HL-60 (cell line): ENCODE measurements at regions not wholly inside any gene's neighbourhood (a gene's known extent, or its start where the extent isn't known, plus 50 kb on each side); places are given as distances from the start of the nearest gene placed in this dataset.
"Not testable (repeated sequence)": the region's sequence is repeated elsewhere in the genome, so short reads cannot be mapped to it uniquely, and the experiment has no call there.

Experiments
- DNase-seq, 2 experiments: peaks; one replicate each; pipeline ENCODE4 v3.0.0-alpha.2; 2010 to 2020; ENCODE audit warnings: low read depth in 1 of 2, low spot score in 1 of 2
- H3K27ac ChIP-seq: fragments of 250-450 bp; sonication (Bioruptor Pico); replicated peaks from 2 replicates; pipeline ENCODE4 v1.5.1; 2020; ENCODE audit warnings: mild to moderate bottlenecking, moderate library complexity
- H3K27me3 ChIP-seq: fragments of 250-450 bp; sonication (Bioruptor Pico); 2 replicates; pipeline ENCODE4 v1.5.1; 2021; ENCODE audit warnings: mild to moderate bottlenecking, moderate library complexity; ENCODE audit not compliant: insufficient read depth, poor library complexity, severe bottlenecking
- H3K4me3 ChIP-seq: replicated peaks from 2 replicates; pipeline ENCODE4 v1.5.1; 2011; ENCODE audit warnings: mild to moderate bottlenecking, control low read depth, low read length; ENCODE audit not compliant: insufficient read depth
- GABPA ChIP-seq: IDR thresholded peaks from 2 replicates; pipeline ENCODE4 v1.6.1; 2012; ENCODE audit warnings: low read depth
- POLR2AphosphoS5 ChIP-seq: IDR thresholded peaks from 2 replicates; pipeline ENCODE4 v1.6.1; 2012; ENCODE audit warnings: low read depth
- SPI1 ChIP-seq: IDR thresholded peaks from 2 replicates; pipeline ENCODE4 v1.6.1; 2012; ENCODE audit warnings: low read depth, mild to moderate bottlenecking, borderline replicate concordance
- TF ChIP-seq, protein P1 (sequence below): IDR thresholded peaks from 2 replicates; pipeline ENCODE4 v1.6.1; 2012; ENCODE audit warnings: low read depth; ENCODE audit not compliant: insufficient replicate concordance
- TF ChIP-seq, protein P2 (sequence below): IDR thresholded peaks from one replicate; pipeline ENCODE4 v1.5.1; 2011; ENCODE audit warnings: low read length, control low read depth, inconsistent platforms; ENCODE audit not compliant: insufficient read depth

DNA sequence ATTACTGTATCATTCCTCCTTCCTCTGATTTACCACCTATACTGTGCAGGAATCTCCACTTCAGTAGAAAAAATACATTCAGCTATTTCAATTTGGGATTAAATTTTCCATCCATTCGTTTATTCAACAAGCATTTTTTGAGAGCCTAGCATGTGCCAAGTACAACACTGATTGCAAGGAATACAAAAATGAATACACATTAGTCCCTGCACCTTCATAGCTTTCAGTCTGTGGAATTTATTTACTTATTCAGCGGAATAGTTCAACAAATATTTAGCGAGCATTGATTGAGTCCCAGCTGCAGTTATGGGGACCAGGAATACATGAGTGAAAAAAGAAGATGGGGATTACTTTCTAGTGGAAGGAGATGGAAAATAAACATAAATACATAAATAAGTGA is 606.8 kb upstream of the TBL1XR1 start:
- TF ChIP-seq, protein P1, sequence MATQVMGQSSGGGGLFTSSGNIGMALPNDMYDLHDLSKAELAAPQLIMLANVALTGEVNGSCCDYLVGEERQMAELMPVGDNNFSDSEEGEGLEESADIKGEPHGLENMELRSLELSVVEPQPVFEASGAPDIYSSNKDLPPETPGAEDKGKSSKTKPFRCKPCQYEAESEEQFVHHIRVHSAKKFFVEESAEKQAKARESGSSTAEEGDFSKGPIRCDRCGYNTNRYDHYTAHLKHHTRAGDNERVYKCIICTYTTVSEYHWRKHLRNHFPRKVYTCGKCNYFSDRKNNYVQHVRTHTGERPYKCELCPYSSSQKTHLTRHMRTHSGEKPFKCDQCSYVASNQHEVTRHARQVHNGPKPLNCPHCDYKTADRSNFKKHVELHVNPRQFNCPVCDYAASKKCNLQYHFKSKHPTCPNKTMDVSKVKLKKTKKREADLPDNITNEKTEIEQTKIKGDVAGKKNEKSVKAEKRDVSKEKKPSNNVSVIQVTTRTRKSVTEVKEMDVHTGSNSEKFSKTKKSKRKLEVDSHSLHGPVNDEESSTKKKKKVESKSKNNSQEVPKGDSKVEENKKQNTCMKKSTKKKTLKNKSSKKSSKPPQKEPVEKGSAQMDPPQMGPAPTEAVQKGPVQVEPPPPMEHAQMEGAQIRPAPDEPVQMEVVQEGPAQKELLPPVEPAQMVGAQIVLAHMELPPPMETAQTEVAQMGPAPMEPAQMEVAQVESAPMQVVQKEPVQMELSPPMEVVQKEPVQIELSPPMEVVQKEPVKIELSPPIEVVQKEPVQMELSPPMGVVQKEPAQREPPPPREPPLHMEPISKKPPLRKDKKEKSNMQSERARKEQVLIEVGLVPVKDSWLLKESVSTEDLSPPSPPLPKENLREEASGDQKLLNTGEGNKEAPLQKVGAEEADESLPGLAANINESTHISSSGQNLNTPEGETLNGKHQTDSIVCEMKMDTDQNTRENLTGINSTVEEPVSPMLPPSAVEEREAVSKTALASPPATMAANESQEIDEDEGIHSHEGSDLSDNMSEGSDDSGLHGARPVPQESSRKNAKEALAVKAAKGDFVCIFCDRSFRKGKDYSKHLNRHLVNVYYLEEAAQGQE = no peak
- TF ChIP-seq GABPA = no peak
- no peak for TF ChIP-seq SPI1
- TF ChIP-seq, protein P2, sequence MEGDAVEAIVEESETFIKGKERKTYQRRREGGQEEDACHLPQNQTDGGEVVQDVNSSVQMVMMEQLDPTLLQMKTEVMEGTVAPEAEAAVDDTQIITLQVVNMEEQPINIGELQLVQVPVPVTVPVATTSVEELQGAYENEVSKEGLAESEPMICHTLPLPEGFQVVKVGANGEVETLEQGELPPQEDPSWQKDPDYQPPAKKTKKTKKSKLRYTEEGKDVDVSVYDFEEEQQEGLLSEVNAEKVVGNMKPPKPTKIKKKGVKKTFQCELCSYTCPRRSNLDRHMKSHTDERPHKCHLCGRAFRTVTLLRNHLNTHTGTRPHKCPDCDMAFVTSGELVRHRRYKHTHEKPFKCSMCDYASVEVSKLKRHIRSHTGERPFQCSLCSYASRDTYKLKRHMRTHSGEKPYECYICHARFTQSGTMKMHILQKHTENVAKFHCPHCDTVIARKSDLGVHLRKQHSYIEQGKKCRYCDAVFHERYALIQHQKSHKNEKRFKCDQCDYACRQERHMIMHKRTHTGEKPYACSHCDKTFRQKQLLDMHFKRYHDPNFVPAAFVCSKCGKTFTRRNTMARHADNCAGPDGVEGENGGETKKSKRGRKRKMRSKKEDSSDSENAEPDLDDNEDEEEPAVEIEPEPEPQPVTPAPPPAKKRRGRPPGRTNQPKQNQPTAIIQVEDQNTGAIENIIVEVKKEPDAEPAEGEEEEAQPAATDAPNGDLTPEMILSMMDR = no peak
- no peak for TF ChIP-seq POLR2AphosphoS5
- no peak for DNase-seq
- no peak overlapping the region for H3K4me3 ChIP-seq
- no peaks in the 10 kb centered on the region for H3K27me3 ChIP-seq
- no peak overlapping the region for H3K27ac ChIP-seq

DNA sequence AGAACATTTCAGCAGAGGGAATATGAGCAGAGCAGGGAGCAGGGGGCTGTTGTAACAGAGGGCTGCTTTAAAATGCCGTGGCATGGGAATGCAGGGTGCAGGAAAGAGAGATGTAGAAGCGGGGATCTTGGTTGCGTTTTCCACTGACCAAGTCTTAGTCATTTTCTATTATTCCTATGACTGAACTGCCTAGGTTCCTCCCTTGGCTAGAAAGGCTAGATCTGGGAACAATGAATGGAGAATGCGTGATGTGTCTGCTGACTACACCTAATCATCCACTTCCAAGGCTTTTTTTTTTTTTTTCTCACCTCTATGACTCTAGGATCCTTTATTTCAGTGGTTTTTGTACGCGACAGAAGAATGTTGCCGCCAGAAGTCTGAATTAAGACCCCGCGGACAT is 607.4 kb upstream of the TBL1XR1 start:
- Histone ChIP-seq H3K27ac (no peak overlapping the region), H3K4me3 (no peak overlapping the region), H3K27me3 (no peaks in the 10 kb centered on the region)
- DNase-seq = no peak
- TF ChIP-seq GABPA = no peak
- no peak for TF ChIP-seq SPI1
- no peak for TF ChIP-seq POLR2AphosphoS5
- TF ChIP-seq, protein P1 = no peak
- TF ChIP-seq, protein P2 = no peak

- Histone ChIP-seq H3K27ac (no peak overlapping the region), H3K27me3 (no peaks in the 10 kb centered on the region), H3K4me3 (no peak overlapping the region)
- DNase-seq = no peak
- no peak for TF ChIP-seq GABPA
- no peak for TF ChIP-seq POLR2AphosphoS5
- no peak for TF ChIP-seq SPI1
- TF ChIP-seq, protein P2 = no peak
- TF ChIP-seq, protein P1 = no peak
Measured at GRCh38 chr3:177807150-177807875, 610.0 kb upstream of the TBL1XR1 start.

DNA sequence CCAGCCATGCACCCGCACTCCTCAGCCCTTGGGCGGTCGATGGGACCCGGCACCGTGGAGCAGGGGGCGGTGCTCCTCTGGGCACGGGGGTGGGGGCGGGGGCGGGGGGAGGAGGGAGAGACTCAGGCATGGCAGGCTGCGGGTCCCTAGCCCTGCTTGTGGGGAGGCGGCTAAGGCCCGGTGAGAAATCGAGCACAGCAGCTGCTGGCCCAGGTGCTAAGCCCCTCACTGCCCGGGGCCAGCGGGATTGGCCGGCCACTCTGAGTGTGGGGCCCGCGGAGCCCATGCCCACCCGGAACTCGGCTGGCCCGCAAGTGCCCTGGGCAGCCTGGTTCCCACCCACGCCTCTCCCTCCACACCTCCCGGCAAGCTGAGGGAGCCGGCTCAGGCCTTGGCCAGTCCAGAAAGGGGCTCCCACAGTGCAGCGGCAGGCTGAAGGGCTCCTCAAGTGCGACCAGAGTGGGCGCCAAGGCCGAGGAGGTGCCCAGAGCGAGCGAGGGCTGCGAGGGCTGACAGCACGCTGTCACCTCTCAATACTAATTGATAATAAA is 611.7 kb upstream of the TBL1XR1 start:
- H3K27ac ChIP-seq, DNase-seq, H3K27me3 ChIP-seq, H3K4me3 ChIP-seq: not testable (repeated sequence)
